Panc1 (cell line): ENCODE measurements at regions not wholly inside any gene's neighbourhood (a gene's known extent, or its start where the extent isn't known, plus 50 kb on each side); places are given as distances from the start of the nearest gene placed in this dataset.

Experiments used
- ATAC-seq: fragments of 200-7000 bp; cut with Tn5 transposase; 2 replicates; pipeline ENCODE4 v1.9.1; 2020; ENCODE audit warnings: mild to moderate bottlenecking, moderate library complexity
- BruUV-seq: library from RNA; stranded (reverse); fragments of 400-500 nt; replicated peaks from 2 replicates; lab custom pipeline; 2021; lab: Mats Ljungman, UMichigan
- CTCF ChIA-PET: fragments of 300-600 bp; sonication (Branson Sonifier 250); formaldehyde crosslinking; loops from one replicate; lab custom pipeline; 2022; ENCODE audit warnings: antibody characterized with exemption; lab: Charles Lee
- POLR2A ChIA-PET: fragments of 300-600 bp; sonication (Branson Sonifier 250); formaldehyde crosslinking; loops from one replicate; lab custom pipeline; 2022; ENCODE audit warnings: antibody characterized with exemption; lab: Charles Lee
- DNase-seq: peaks from one replicate; pipeline ENCODE4 v3.0.0-alpha.2; 2010; ENCODE audit warnings: low read depth, low spot score
- H3K27ac ChIP-seq: 2 replicates; pipeline ENCODE4 v1.5.1; 2011; ENCODE audit warnings: mild to moderate bottlenecking, low read length, inconsistent platforms
- H3K27me3 ChIP-seq: fragments of 200-500 bp; sonication (Bioruptor generic); 2 replicates; pipeline ENCODE4 v1.6.0; 2014; ENCODE audit warnings: low read length, inconsistent platforms; ENCODE audit not compliant: control insufficient read depth, insufficient read depth
- H3K36me3 ChIP-seq: fragments of 200-500 bp; sonication (Bioruptor generic); 2 replicates; pipeline ENCODE4 v1.5.1; 2014; ENCODE audit warnings: inconsistent platforms, mild to moderate bottlenecking, low read length, moderate library complexity; ENCODE audit not compliant: control insufficient read depth, insufficient read depth
- H3K4me1 ChIP-seq: 2 replicates; pipeline ENCODE4 v1.5.1; 2011; ENCODE audit warnings: inconsistent platforms, mild to moderate bottlenecking, low read length, moderate library complexity; ENCODE audit not compliant: control insufficient read depth, insufficient read depth
- H3K4me3 ChIP-seq, 2 experiments: 2 replicates each; pipeline ENCODE4 v1.5.1; 2011 to 2012; ENCODE audit warnings: low read depth in 2 of 2, low read length in 2 of 2, mild to moderate bottlenecking in 2 of 2, inconsistent platforms in 1 of 2, moderate library complexity in 1 of 2
- H3K9me3 ChIP-seq: fragments of 200-500 bp; sonication (Bioruptor generic); 2 replicates; pipeline ENCODE4 v1.5.1; 2014; ENCODE audit warnings: low read depth, mild to moderate bottlenecking, inconsistent platforms, low read length, moderate library complexity; ENCODE audit not compliant: control insufficient read depth, insufficient read depth
- CTCF ChIP-seq: fragments of 450-650 bp; IDR thresholded peaks from 2 replicates; pipeline ENCODE4 v1.5.1; 2017; ENCODE audit warnings: mild to moderate bottlenecking
- POLR2AphosphoS5 ChIP-seq: IDR thresholded peaks from 2 replicates; pipeline ENCODE4 v1.6.1; 2012; ENCODE audit warnings: mild to moderate bottlenecking, low read depth, low read length, moderate library complexity
- REST ChIP-seq, 2 experiments: IDR thresholded peaks; 2 replicates each; pipeline ENCODE4 v1.6.1; 2011 to 2012; ENCODE audit warnings: low read depth in 2 of 2, control low read depth in 1 of 2, low read length in 1 of 2, mild to moderate bottlenecking in 1 of 2, moderate library complexity in 1 of 2; ENCODE audit not compliant: insufficient read depth in 1 of 2
- SIN3A ChIP-seq: IDR thresholded peaks from 2 replicates; pipeline ENCODE4 v1.6.1; 2012; ENCODE audit warnings: low read depth, mild to moderate bottlenecking, low read length, moderate library complexity, borderline replicate concordance; ENCODE audit not compliant: insufficient read depth
- TCF7L2 ChIP-seq: IDR thresholded peaks from 2 replicates; pipeline ENCODE4 v1.6.1; 2011; ENCODE audit warnings: mild to moderate bottlenecking, low read depth, low read length, inconsistent platforms
- in situ Hi-C: cut with HindIII; loops from 2 replicates; pipeline ENCODE4 v1.10.0; 2016; ENCODE audit warnings: low sequenced_read_pairs, low pct_unique_long_range_greater_than_20kb
- intact Hi-C: fragments of 100-400 bp; cut with micrococcal nuclease; formaldehyde crosslinking; loops from one replicate; pipeline ENCODE4 v1.10.0; 2022; ENCODE audit not compliant: unreplicated experiment

- in situ Hi-C loops = no loop called here
- ATAC-seq = no peak
- DNase-seq = no peak
- BruUV-seq = no TSS peak
- Histone ChIP-seq H3K27me3 (no peaks in the 10 kb centered on the region), H3K27ac (no peak overlapping the region), H3K4me3 (no peak overlapping the region), H3K36me3 (no peaks in the 10 kb centered on the region), H3K4me1 (no peaks in the 10 kb centered on the region), H3K9me3 (no peaks in the 10 kb centered on the region)
- ChIA-PET CTCF (no interaction called here), POLR2A (no interaction called here)
- intact Hi-C loops = no loop called here
- TF ChIP-seq SIN3A (no peak), CTCF (no peak), TCF7L2 (no peak), POLR2AphosphoS5 (no peak), REST (IDR thresholded peaks at IDR 0.05; ENCODE audit: insufficient read depth in 1 of 2, low read depth in 2 of 2, low read length in 1 of 2) (no peak)
These were observed 79.3 kb upstream of the ST8SIA6 start for GRCh38 chr10:17533731-17534130.

GRCh38 chr10:17528306-17528862, 74.0 kb upstream of the ST8SIA6 start:
- in situ Hi-C loops (no loop called here), intact Hi-C loops (no loop called here)
- ChIA-PET POLR2A (no interaction called here), CTCF (no interaction called here)
- no peaks in the 10 kb centered on the region for H3K4me1 ChIP-seq
- no peak for ATAC-seq
- no peak overlapping the region for H3K4me3 ChIP-seq
- H3K9me3 ChIP-seq = no peaks in the 10 kb centered on the region
- no peak overlapping the region for H3K27ac ChIP-seq
- TF ChIP-seq TCF7L2 = no peak
- TF ChIP-seq CTCF = no peak
- no peak for TF ChIP-seq SIN3A
- TF ChIP-seq REST (IDR thresholded peaks at IDR 0.05; ENCODE audit: insufficient read depth in 1 of 2, low read depth in 2 of 2, low read length in 1 of 2) = no peak
- no peaks in the 10 kb centered on the region for H3K27me3 ChIP-seq
- DNase-seq = no peak
- no peaks in the 10 kb centered on the region for H3K36me3 ChIP-seq
- BruUV-seq = no TSS peak
